Middle frontal gyrus (tissue), 1 donor: ENCODE measurements at regions not wholly inside any gene's neighbourhood (a gene's known extent, or its start where the extent isn't known, plus 50 kb on each side); places are given as distances from the start of the nearest gene placed in this dataset.
"Not testable (repeated sequence)": the region's sequence is repeated elsewhere in the genome, so short reads cannot be mapped to it uniquely, and the experiment has no call there.

Experiments
- DNase-seq: peaks from one replicate; pipeline ENCODE4 v3.0.0-alpha.2; 2015; ENCODE audit warnings: low spot score; ENCODE audit errors: extremely low spot score

- no peak for DNase-seq
These were observed 437.6 kb downstream of the PRDM2 start for GRCh38 chr1:14137411-14138134.

GRCh38 chr1:14138135-14138506 is 438.1 kb downstream of the PRDM2 start:
- DNase-seq: no peak

- DNase-seq: no peak
These were observed 438.7 kb downstream of the PRDM2 start for GRCh38 chr1:14138687-14139086.

- DNase-seq: no peak
These were observed 440.9 kb downstream of the PRDM2 start for GRCh38 chr1:14140831-14141401.

- no peak for DNase-seq
These were observed 441.7 kb downstream of the PRDM2 start for GRCh38 chr1:14141656-14142055.

GRCh38 chr1:14142397-14143100 is 442.6 kb downstream of the PRDM2 start:
- peak; percentile 34 for DNase-seq

- no peak for DNase-seq
These were observed 443.8 kb downstream of the PRDM2 start for GRCh38 chr1:14143777-14144176.

- no peak for DNase-seq
These were observed 448.5 kb downstream of the PRDM2 start for GRCh38 chr1:14148526-14148925.

- no peak for DNase-seq
These were observed 449.1 kb upstream of the KAZN start for GRCh38 chr1:14149431-14149830.

GRCh38 chr1:14156543-14156942 is 441.9 kb upstream of the KAZN start:
- no peak for DNase-seq

- no peak for DNase-seq
These were observed 437.7 kb upstream of the KAZN start for GRCh38 chr1:14160781-14161180.

- no peak for DNase-seq
These were observed 435.2 kb upstream of the KAZN start for GRCh38 chr1:14163246-14163645.

- no peak for DNase-seq
These were observed 433.1 kb upstream of the KAZN start for GRCh38 chr1:14165371-14165801.

- no peak for DNase-seq
These were observed 430.6 kb upstream of the KAZN start for GRCh38 chr1:14167884-14168283.

GRCh38 chr1:14168326-14169063 is 430.0 kb upstream of the KAZN start:
- DNase-seq: no peak

GRCh38 chr1:14173598-14173997 is 424.9 kb upstream of the KAZN start:
- DNase-seq: no peak

- DNase-seq: not testable (repeated sequence)
These were observed 420.6 kb upstream of the KAZN start for GRCh38 chr1:14177866-14178265.

GRCh38 chr1:14180738-14181137 is 417.7 kb upstream of the KAZN start:
- DNase-seq: no peak

- DNase-seq: no peak
These were observed 417.2 kb upstream of the KAZN start for GRCh38 chr1:14181191-14181795.

- no peak for DNase-seq
These were observed 415.6 kb upstream of the KAZN start for GRCh38 chr1:14182856-14183255.

GRCh38 chr1:14183329-14183728 is 415.2 kb upstream of the KAZN start:
- DNase-seq: no peak

- DNase-seq: peak; percentile 60
These were observed 414.0 kb upstream of the KAZN start for GRCh38 chr1:14184454-14184853.
